ENCODE measurements at regions not wholly inside any gene's neighbourhood (a gene's known extent, or its start where the extent isn't known, plus 50 kb on each side); places are given as distances from the start of the nearest gene placed in this dataset.

GRCh38 chr1:54497338-54497737 is 50.7 kb upstream of the ACOT11 start:
- DNase-seq (ENCODE audit: low read depth in 2 of 3, low spot score in 1 of 3): no peak

- DNase-seq (ENCODE audit: low read depth in 2 of 3, low spot score in 1 of 3): no peak
Measured at GRCh38 chr1:54495954-54496353, 52.1 kb upstream of the ACOT11 start.

GRCh38 chr1:54493608-54494007 is 54.4 kb upstream of the ACOT11 start:
- no peak for DNase-seq (ENCODE audit: low read depth in 2 of 3, low spot score in 1 of 3)

DNA sequence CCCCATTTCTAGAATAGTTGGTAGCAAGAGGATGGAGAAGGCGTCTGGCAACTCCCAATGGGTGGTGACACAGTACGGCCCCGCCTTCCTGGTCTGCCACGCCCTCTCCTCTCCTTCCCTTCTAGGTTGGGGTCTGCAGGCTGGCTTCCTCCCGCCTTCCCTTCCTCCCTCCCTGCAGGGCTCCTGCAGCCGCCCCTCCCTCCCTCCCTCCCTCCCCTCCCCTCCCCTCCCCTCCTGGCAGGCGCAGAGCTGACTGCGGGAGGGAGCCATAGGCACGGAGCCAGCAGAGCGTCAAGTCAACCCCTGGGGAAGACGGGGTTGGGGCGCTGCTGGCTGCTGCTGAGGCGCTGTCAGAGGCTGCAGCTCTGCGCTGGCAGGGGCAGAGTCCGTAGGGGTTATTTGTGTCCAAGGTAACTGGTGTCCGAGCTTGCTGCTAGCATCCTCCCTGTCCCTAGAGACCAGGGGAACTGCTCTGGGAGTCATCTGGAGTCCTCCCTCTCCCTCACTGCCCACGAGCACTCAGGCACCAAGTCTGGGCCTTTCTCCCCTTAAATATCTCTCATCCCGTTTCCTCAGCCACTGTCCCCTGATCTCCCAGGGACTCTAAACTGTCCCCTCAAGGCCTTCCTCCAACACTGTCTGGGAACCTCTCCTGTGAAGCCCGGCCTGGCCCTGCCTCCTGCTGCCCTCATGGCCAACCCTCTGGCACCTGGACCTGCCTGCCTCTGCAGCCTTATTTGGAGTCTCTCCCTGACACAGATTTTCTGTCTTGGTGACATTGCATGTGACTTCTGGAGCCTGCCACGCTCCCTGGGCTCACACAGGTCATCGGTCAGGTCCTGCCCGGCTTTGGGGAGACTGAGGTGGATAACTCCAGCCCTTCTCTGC is 57.4 kb upstream of the ACOT11 start:
- DNase-seq (ENCODE audit: low read depth in 2 of 3, low spot score in 1 of 3): no peak

DNA sequence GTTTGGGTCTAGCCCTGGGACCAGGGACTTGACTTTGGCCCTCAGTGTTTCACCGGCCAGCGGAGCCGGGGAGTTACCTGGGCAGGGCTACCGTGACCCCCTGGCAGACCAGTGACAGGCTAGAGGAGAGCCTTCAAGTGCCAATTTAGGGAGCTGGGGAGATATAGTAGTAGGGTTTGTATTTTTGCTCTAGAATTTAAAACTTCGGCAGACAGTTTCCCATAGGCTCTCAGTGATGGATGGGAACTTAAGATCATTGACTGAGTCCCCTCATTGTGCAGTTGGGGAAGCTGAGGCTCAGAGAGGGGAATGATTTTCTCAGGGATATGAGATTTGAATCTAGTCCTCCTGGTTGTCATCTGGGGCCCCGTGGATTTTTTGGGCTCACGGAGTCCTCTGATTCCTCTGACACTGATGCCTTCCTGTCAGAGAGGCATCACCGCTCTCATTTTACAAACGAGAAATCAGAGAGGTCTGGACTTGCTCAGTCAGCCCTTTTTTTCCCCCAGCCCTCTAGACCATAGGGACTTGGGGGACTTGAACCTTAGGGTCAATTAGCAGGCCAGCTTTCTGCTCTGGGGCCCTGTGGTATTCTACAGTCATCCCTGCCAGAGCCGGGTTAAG is 58.3 kb upstream of the ACOT11 start:
- DNase-seq (ENCODE audit: low read depth in 2 of 3, low spot score in 1 of 3): no peak

- peak; percentile 36 to 63 (median 40) for DNase-seq (ENCODE audit: low read depth in 2 of 3, low spot score in 1 of 3)
Measured at GRCh38 chr1:54488779-54489626, 59.0 kb upstream of the ACOT11 start.

GRCh38 chr1:54488065-54488750 is 59.8 kb upstream of the ACOT11 start:
- DNase-seq (ENCODE audit: low read depth in 2 of 3, low spot score in 1 of 3): peak; percentile 46 to 70 (median 60)

- no peak for DNase-seq (ENCODE audit: low read depth in 2 of 3, low spot score in 1 of 3)
Measured at GRCh38 chr1:54487571-54488050, 60.4 kb upstream of the ACOT11 start.

- no peak for DNase-seq (ENCODE audit: low read depth in 2 of 3, low spot score in 1 of 3)
Measured at GRCh38 chr1:54486907-54487306, 61.1 kb upstream of the ACOT11 start.

- no peak for DNase-seq (ENCODE audit: low read depth in 2 of 3, low spot score in 1 of 3)
Measured at GRCh38 chr1:54485416-54485815, 62.6 kb upstream of the ACOT11 start.

GRCh38 chr1:54483875-54484437 is 64.1 kb upstream of the ACOT11 start:
- no peak for DNase-seq (ENCODE audit: low read depth in 2 of 3, low spot score in 1 of 3)

GRCh38 chr1:54481201-54481884 is 66.7 kb upstream of the ACOT11 start:
- no peak for DNase-seq (ENCODE audit: low read depth in 2 of 3, low spot score in 1 of 3)

GRCh38 chr1:54480525-54480848 is 67.5 kb upstream of the ACOT11 start:
- no peak for DNase-seq (ENCODE audit: low read depth in 2 of 3, low spot score in 1 of 3)

DNA sequence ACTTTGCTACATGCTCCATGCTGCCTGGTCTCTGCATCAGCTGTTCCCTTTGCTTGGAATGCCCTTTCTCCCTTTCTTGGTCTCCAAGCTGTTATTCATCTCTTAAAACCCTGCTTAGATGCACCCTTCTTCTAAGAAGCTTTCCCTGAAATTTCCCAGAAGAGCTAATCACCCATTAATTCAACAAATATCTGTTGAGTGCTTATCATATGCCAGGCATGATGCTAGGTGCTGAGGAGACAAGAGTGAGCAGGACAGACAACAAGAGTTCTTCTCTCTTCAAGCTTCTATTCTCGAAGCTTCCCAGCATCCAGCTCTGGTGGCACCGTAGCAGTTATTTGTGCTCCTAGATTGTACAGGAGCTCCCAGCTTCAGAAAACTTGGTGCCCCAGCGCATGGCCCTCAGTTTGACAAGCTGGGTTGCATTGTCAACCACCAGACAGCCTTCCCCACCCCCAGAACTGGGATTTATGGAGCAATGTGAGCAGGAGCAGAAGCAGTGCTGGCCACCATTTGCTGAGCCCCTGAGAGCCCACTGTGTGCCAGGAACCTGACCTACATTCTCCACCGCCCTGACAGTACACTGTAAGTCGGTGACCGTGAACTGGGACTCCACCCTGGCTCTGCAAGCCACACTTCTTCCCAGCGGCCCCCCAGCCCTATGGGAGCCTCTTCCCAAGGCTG is 68.0 kb upstream of the ACOT11 start:
- no peak for DNase-seq (ENCODE audit: low read depth in 2 of 3, low spot score in 1 of 3)

DNA sequence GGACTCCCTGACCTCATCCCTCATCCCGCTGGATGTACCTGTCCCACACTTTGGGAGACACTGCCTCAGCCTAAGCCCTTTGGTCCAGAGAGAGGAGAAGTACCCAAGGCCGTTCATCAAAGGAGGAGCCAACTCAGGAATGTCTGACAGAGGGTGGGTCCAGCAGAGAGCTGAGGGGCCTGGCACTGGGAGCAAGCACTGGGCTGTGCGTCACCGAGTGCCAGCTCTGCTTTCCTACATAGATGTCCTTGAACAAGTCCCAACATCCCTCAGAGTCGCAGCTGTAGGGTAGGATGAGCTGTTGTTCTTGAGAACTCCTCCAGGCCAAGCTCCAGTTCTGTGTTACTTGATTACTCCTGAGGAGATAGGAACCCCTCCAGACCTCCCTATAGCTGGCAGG is 68.8 kb upstream of the ACOT11 start:
- DNase-seq (ENCODE audit: low read depth in 2 of 3, low spot score in 1 of 3): no peak

- DNase-seq (ENCODE audit: low read depth in 2 of 3, low spot score in 1 of 3): no peak
Measured at GRCh38 chr1:54477153-54477561, 70.9 kb upstream of the ACOT11 start.

- DNase-seq (ENCODE audit: low read depth in 2 of 3, low spot score in 1 of 3): no peak
Measured at GRCh38 chr1:54476530-54477109, 70.4 kb upstream of the SSBP3 start.

DNA sequence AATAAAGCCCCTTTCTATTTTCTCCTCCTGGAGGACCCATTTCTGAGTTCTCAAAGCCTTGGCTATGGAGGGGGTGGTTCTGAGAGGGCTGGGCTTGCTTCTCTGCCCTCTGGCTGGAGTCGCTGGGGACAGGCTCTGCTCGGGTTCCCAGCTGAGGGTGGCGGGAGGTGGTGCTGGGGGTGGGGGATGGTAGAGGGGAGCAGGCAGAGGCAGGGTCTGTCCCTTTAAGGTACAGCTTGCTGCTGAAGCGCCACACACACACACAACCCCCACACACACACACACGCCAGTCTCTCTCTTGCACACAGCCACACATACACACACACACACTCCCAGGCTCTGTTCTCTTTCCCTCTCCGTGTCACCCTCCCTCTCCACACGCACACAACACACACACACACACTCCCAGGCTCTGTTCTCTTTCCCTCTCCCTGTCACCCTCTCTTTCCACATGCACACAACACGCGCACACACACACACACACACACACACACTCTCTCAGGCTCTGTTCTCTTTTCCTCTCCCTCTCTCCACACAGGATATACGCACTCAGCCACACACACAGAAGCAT is 69.8 kb upstream of the SSBP3 start:
- no peak for DNase-seq (ENCODE audit: low read depth in 2 of 3, low spot score in 1 of 3)

DNA sequence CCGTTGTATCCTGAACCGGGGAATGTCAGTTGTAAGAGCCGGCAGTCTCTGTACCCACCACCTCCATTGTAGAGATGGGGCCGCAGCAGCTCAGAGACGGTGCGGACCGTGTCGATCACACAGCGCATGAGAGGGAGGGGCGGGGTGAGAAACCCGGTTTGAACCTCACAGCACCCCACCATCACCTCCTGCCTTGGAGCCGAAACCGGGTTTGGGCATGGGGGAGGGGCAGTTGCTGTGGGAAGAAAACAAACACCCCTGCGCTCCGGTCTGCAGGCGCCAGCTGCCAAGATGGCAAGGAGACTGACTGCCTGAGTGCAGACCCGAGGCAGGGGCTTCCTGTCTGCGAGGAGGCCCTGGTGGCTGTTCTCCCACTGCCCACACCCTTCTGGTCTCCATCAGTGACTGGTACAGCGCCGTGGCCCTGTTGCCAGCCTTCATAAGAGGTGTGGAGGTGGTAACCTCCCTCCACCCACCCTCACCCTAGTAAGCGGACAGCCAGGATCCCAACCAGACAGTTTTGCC is 69.2 kb upstream of the SSBP3 start:
- no peak for DNase-seq (ENCODE audit: low read depth in 2 of 3, low spot score in 1 of 3)
